Loucy (cell line): ENCODE measurements at regions not wholly inside any gene's neighbourhood (a gene's known extent, or its start where the extent isn't known, plus 50 kb on each side); places are given as distances from the start of the nearest gene placed in this dataset.

ENCODE experiments used
- H2AFZ ChIP-seq: fragments of 200-600 bp; sonication (generic); 2 replicates; pipeline ENCODE4 v1.6.0; 2016; ENCODE audit warnings: antibody characterized with exemption, mild to moderate bottlenecking, low read length, moderate library complexity
- H3F3A ChIP-seq: fragments of 200-600 bp; 2 replicates; pipeline ENCODE4 v1.6.0; 2016; ENCODE audit warnings: antibody characterized with exemption, low read depth, mild to moderate bottlenecking
- H3K27me3 ChIP-seq: fragments of 200-600 bp; sonication (generic); 2 replicates; pipeline ENCODE4 v1.6.1; 2014; ENCODE audit warnings: low read length, mild to moderate bottlenecking; ENCODE audit not compliant: insufficient read depth, poor library complexity, severe bottlenecking
- H3K36me3 ChIP-seq: fragments of 200-600 bp; sonication (generic); 2 replicates; pipeline ENCODE4 v1.6.1; 2016; ENCODE audit warnings: low read length; ENCODE audit not compliant: insufficient read depth
- H3K4me1 ChIP-seq: fragments of 200-600 bp; sonication (generic); 2 replicates; pipeline ENCODE4 v1.5.1; 2014; ENCODE audit warnings: low read length, mild to moderate bottlenecking; ENCODE audit not compliant: insufficient read depth, poor library complexity, severe bottlenecking
- H3K4me2 ChIP-seq: fragments of 200-600 bp; sonication (generic); 2 replicates; pipeline ENCODE4 v1.6.0; 2014; ENCODE audit warnings: antibody characterized with exemption, low read length, low read depth, mild to moderate bottlenecking; ENCODE audit not compliant: poor library complexity, severe bottlenecking
- H3K4me3 ChIP-seq: fragments of 200-600 bp; sonication (generic); 2 replicates; pipeline ENCODE4 v1.5.1; 2014; ENCODE audit warnings: low read length, mild to moderate bottlenecking, mixed read lengths; ENCODE audit not compliant: poor library complexity, severe bottlenecking
- H3K79me2 ChIP-seq: fragments of 200-600 bp; sonication (generic); 2 replicates; pipeline ENCODE4 v1.6.1; 2014; ENCODE audit warnings: low read length; ENCODE audit not compliant: insufficient read depth
- H3K9ac ChIP-seq: fragments of 200-600 bp; sonication (generic); 2 replicates; pipeline ENCODE4 v1.6.0; 2014; ENCODE audit warnings: mild to moderate bottlenecking, low read depth, low read length, moderate library complexity; ENCODE audit not compliant: poor library complexity, severe bottlenecking
- H3K9me2 ChIP-seq: fragments of 200-600 bp; sonication (generic); replicated peaks from 2 replicates; pipeline ENCODE4 v1.6.1; 2016; ENCODE audit warnings: low read depth, low read length, mixed read lengths
- H3K9me3 ChIP-seq: fragments of 200-600 bp; sonication (generic); 2 replicates; pipeline ENCODE4 v1.6.1; 2014; ENCODE audit warnings: mild to moderate bottlenecking, antibody characterized with exemption, low read length, low read depth; ENCODE audit not compliant: insufficient read depth
- H4K20me1 ChIP-seq: fragments of 200-600 bp; sonication (generic); 2 replicates; pipeline ENCODE4 v1.6.0; 2014; ENCODE audit warnings: antibody characterized with exemption, low read length, mild to moderate bottlenecking; ENCODE audit not compliant: insufficient read depth, poor library complexity, severe bottlenecking
- CTCF ChIP-seq: fragments of 200-600 bp; sonication (generic); conservative IDR thresholded peaks from 2 replicates; pipeline ENCODE4 v1.5.1; 2014; ENCODE audit warnings: mild to moderate bottlenecking, antibody characterized with exemption, low read length
- EZH2phosphoT487 ChIP-seq: fragments of 200-600 bp; IDR thresholded peaks from 2 replicates; pipeline ENCODE4 v1.6.1; 2018; ENCODE audit warnings: antibody characterized with exemption, mild to moderate bottlenecking, moderate library complexity, borderline replicate concordance

- Histone ChIP-seq H3K79me2 (no peaks in the 10 kb centered on the region), H3K9me2 (no peaks in the 10 kb centered on the region), H3F3A (no peaks in the 10 kb centered on the region), H3K36me3 (no peaks in the 10 kb centered on the region), H3K9me3 (no peaks in the 10 kb centered on the region), H3K9ac (no peak overlapping the region), H3K27me3 (no peaks in the 10 kb centered on the region), H2AFZ (no peak overlapping the region), H3K4me1 (no peaks in the 10 kb centered on the region), H3K4me3 (no peak overlapping the region), H4K20me1 (no peaks in the 10 kb centered on the region), H3K4me2 (no peak overlapping the region)
- TF ChIP-seq EZH2phosphoT487 (no peak), CTCF (no peak)
Observed at GRCh38 chr11:43250309-43250708, 61.5 kb upstream of the API5 start.

- Histone ChIP-seq H3K27me3 (no peaks in the 10 kb centered on the region), H3F3A (no peaks in the 10 kb centered on the region), H3K4me3 (no peak overlapping the region), H3K4me1 (no peaks in the 10 kb centered on the region), H3K4me2 (no peak overlapping the region), H4K20me1 (no peaks in the 10 kb centered on the region), H3K9ac (no peak overlapping the region), H3K9me2 (no peaks in the 10 kb centered on the region), H3K36me3 (no peaks in the 10 kb centered on the region), H3K79me2 (no peaks in the 10 kb centered on the region), H3K9me3 (0 out of 2 replicates have a peak, but pooled peaks cover 7% of the 10 kb centered on the region), H2AFZ (no peak overlapping the region)
- TF ChIP-seq EZH2phosphoT487 (no peak), CTCF (no peak)
Observed at GRCh38 chr11:43261775-43262174, 50.0 kb upstream of the API5 start.
